HCT116 (cell line): ENCODE measurements at regions not wholly inside any gene's neighbourhood (a gene's known extent, or its start where the extent isn't known, plus 50 kb on each side); places are given as distances from the start of the nearest gene placed in this dataset.

Experiments used
- ATAC-seq: fragments of 200-7000 bp; cut with Tn5 transposase; 2 replicates; pipeline ENCODE4 v1.9.1; 2020; ENCODE audit warnings: mild to moderate bottlenecking, moderate library complexity
- BruUV-seq: library from RNA; stranded (reverse); fragments of 400-500 nt; replicated peaks from 2 replicates; lab custom pipeline; 2021; lab: Mats Ljungman, UMichigan
- CTCF ChIA-PET: fragments of 300-600 bp; sonication (Branson Sonifier 250); formaldehyde crosslinking; loops from one replicate; lab custom pipeline; 2021; ENCODE audit warnings: antibody characterized with exemption; lab: Charles Lee
- POLR2A ChIA-PET: fragments of 300-600, 350-600 bp; sonication (Branson Sonifier 250); formaldehyde crosslinking; loops from one replicate; lab custom pipeline; 2021; ENCODE audit warnings: antibody characterized with exemption; lab: Charles Lee
- RAD21 ChIA-PET, 2 experiments: fragments of 300-600 bp; sonication (Branson Sonifier 250); formaldehyde crosslinking; loops; one replicate each; lab custom pipeline; 2023; ENCODE audit warnings: low total read pairs in 2 of 2; ENCODE audit not compliant: uncharacterized antibody in 2 of 2, unreplicated experiment in 2 of 2, low non-redundant PET in 1 of 2; lab: Charles Lee
- DNase-seq: peaks from one replicate; pipeline ENCODE4 v3.0.0-alpha.2; 2010; ENCODE audit warnings: low read depth, low spot score
- H2AFZ ChIP-seq: fragments of 200-600 bp; shearing (Covaris generic), sonication (generic); 2 replicates; pipeline ENCODE4 v1.6.1; 2017; ENCODE audit warnings: low read depth, mixed run types, mixed read lengths, antibody characterized with exemption, low read length; ENCODE audit not compliant: poor library complexity, severe bottlenecking
- H3K27ac ChIP-seq: 2 replicates; pipeline ENCODE4 v1.5.1; 2012; ENCODE audit warnings: low read depth, low read length
- H3K27me3 ChIP-seq: fragments of 200-600 bp; sonication (generic); 2 replicates; pipeline ENCODE4 v1.6.1; 2016; ENCODE audit warnings: mixed run types, low read length, mixed read lengths; ENCODE audit not compliant: insufficient read depth
- H3K36me3 ChIP-seq, 2 experiments: fragments of 200-500 bp in 1 of 2; fragments of 200-600 bp in 1 of 2; sonication (Bioruptor generic) in 1 of 2; sonication (generic) in 1 of 2; 2 replicates each; pipeline versions ENCODE4 v1.5.1 to v1.6.1; 2014 to 2016; ENCODE audit warnings: low read length in 2 of 2, inconsistent platforms in 1 of 2, mixed read lengths in 1 of 2, mixed run types in 1 of 2; ENCODE audit not compliant: insufficient read depth in 2 of 2, control insufficient read depth in 1 of 2
- H3K4me1 ChIP-seq, 2 experiments: fragments of 200-600 bp in 1 of 2; sonication (generic) in 1 of 2; 2 replicates each; pipeline versions ENCODE4 v1.5.1 to v1.6.1; 2012 to 2017; ENCODE audit warnings: low read length in 2 of 2, inconsistent platforms in 1 of 2, mild to moderate bottlenecking in 1 of 2, mixed read lengths in 1 of 2, mixed run types in 1 of 2, moderate library complexity in 1 of 2; ENCODE audit not compliant: insufficient read depth in 2 of 2, control insufficient read depth in 1 of 2
- H3K4me2 ChIP-seq: fragments of 200-600 bp; sonication (generic); 2 replicates; pipeline ENCODE4 v1.6.1; 2017; ENCODE audit warnings: mixed run types, low read length, mixed read lengths
- H3K4me3 ChIP-seq, 2 experiments: fragments of 200-600 bp in 1 of 2; sonication (generic) in 1 of 2; replicated peaks in 1 of 2; 2 replicates each; pipeline ENCODE4 v1.5.1; 2011 to 2016; ENCODE audit warnings: low read length in 2 of 2, control low read depth in 1 of 2, low read depth in 1 of 2, mild to moderate bottlenecking in 1 of 2, mixed read lengths in 1 of 2, mixed run types in 1 of 2
- H3K79me2 ChIP-seq: fragments of 200-600 bp; sonication (generic); 2 replicates; pipeline ENCODE4 v1.6.1; 2017; ENCODE audit warnings: mild to moderate bottlenecking, mixed run types, low read length, moderate library complexity, mixed read lengths; ENCODE audit not compliant: insufficient read depth
- H3K9ac ChIP-seq: fragments of 200-600 bp; sonication (generic); 2 replicates; pipeline ENCODE4 v1.6.1; 2016; ENCODE audit warnings: low read length, mixed read lengths
- H3K9me2 ChIP-seq: fragments of 200-600 bp; sonication (generic), shearing (Covaris generic); 2 replicates; pipeline ENCODE4 v1.6.1; 2017; ENCODE audit warnings: mixed run types, mild to moderate bottlenecking, moderate library complexity; ENCODE audit not compliant: insufficient read depth
- H3K9me3 ChIP-seq, 2 experiments: fragments of 200-500 bp in 1 of 2; fragments of 200-600 bp in 1 of 2; sonication (Bioruptor generic) in 1 of 2; sonication (generic) in 1 of 2; 2 replicates each; pipeline ENCODE4 v1.6.1; 2014 to 2017; ENCODE audit warnings: low read length in 2 of 2, mixed read lengths in 2 of 2, inconsistent platforms in 1 of 2, low read depth in 1 of 2, mild to moderate bottlenecking in 1 of 2, mixed run types in 1 of 2, moderate library complexity in 1 of 2; ENCODE audit not compliant: control insufficient read depth in 1 of 2, insufficient read depth in 1 of 2
- H4K20me1 ChIP-seq: fragments of 200-600 bp; sonication (generic), shearing (Covaris generic); 2 replicates; pipeline ENCODE4 v1.6.1; 2017; ENCODE audit warnings: mixed run types, mild to moderate bottlenecking, moderate library complexity; ENCODE audit not compliant: insufficient read depth
- CEBPB ChIP-seq: IDR thresholded peaks from 2 replicates; pipeline ENCODE4 v1.6.1; 2012; ENCODE audit warnings: low read depth
- EGR1 ChIP-seq: IDR thresholded peaks from 2 replicates; pipeline ENCODE4 v1.6.1; 2012; ENCODE audit warnings: low read depth
- EZH2 ChIP-seq: fragments of 200-600 bp; sonication (generic); IDR thresholded peaks from 2 replicates; pipeline ENCODE4 v1.6.1; 2017; ENCODE audit warnings: antibody characterized with exemption, mixed run types
- FOSL1 ChIP-seq: IDR thresholded peaks from 2 replicates; pipeline ENCODE4 v1.6.1; 2012; ENCODE audit warnings: low read depth
- JUND ChIP-seq: IDR thresholded peaks from 2 replicates; pipeline ENCODE4 v1.6.1; 2012
- SIN3A ChIP-seq: IDR thresholded peaks from 2 replicates; pipeline ENCODE4 v1.6.1; 2012; ENCODE audit warnings: low read depth
- TCF7L2 ChIP-seq: IDR thresholded peaks from 2 replicates; pipeline ENCODE4 v1.7.0; 2011; ENCODE audit warnings: borderline replicate concordance, inconsistent platforms; ENCODE audit not compliant: insufficient read depth, insufficient read length; ENCODE audit errors: extremely low read depth
- ZNF274 ChIP-seq: fragments of 200-500 bp; sonication (Bioruptor generic); IDR thresholded peaks from 2 replicates; pipeline ENCODE4 v1.6.1; 2014; ENCODE audit warnings: mild to moderate bottlenecking, low read depth, low read length, inconsistent platforms
- intact Hi-C: fragments of 100-400 bp; cut with micrococcal nuclease; formaldehyde crosslinking; loops from 2 replicates; pipeline ENCODE4 v1.10.0; 2022
- TF ChIP-seq, protein P1 (sequence below): IDR thresholded peaks from 2 replicates; pipeline ENCODE4 v1.6.1; 2011; ENCODE audit warnings: mild to moderate bottlenecking, low read length, moderate library complexity; ENCODE audit not compliant: insufficient replicate concordance; ENCODE audit errors: extremely low read depth
- TF ChIP-seq, protein P2 (sequence below): IDR thresholded peaks from 2 replicates; pipeline ENCODE4 v1.6.1; 2012

DNA sequence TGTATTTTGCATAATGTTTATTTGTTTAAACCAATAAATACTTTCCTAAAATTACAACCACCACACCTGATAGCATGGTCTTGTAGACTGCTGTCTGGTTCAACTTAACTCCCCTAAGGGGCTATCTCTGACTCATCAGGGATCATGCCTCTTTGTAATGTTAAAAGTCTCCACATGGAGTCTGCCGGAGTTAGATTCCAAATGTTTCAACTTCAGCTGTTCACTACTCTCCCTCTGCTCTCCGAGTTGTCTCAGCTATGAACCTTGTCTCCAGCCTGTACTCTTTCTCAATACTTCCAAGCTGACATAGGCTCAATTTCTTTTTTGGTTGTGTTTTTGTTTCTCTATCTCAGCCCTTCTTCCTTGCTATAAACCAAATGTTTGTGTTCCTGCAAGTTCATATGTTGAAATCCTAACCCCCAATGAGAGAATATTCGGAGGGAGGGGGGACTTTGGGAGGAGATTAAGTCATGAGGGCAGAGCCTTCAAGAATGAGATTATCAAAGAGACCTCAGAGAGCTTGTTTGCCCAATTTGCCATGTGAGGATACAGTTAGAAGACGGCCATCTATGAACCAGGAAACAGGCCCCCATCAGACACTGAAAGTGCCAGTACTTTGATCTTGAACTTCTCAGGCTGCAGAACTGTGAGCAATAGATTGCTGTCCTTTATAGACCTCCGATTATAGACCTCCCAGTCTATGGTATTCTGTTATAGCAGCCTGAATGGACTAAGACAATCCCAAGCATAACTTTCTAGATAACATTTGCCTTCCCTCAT lies 858.2 kb downstream of the VRK1 start:
- H3K4me2 ChIP-seq: no peak overlapping the region
- intact Hi-C loops: no loop called here
- no peak for TF ChIP-seq CEBPB
- no peak for TF ChIP-seq SIN3A
- TF ChIP-seq EZH2: no peak
- TF ChIP-seq EGR1: no peak
- TF ChIP-seq, protein P1, sequence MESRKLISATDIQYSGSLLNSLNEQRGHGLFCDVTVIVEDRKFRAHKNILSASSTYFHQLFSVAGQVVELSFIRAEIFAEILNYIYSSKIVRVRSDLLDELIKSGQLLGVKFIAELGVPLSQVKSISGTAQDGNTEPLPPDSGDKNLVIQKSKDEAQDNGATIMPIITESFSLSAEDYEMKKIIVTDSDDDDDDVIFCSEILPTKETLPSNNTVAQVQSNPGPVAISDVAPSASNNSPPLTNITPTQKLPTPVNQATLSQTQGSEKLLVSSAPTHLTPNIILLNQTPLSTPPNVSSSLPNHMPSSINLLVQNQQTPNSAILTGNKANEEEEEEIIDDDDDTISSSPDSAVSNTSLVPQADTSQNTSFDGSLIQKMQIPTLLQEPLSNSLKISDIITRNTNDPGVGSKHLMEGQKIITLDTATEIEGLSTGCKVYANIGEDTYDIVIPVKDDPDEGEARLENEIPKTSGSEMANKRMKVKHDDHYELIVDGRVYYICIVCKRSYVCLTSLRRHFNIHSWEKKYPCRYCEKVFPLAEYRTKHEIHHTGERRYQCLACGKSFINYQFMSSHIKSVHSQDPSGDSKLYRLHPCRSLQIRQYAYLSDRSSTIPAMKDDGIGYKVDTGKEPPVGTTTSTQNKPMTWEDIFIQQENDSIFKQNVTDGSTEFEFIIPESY: no peak
- TF ChIP-seq FOSL1: no peak
- no peak for TF ChIP-seq TCF7L2
- TF ChIP-seq, protein P2, sequence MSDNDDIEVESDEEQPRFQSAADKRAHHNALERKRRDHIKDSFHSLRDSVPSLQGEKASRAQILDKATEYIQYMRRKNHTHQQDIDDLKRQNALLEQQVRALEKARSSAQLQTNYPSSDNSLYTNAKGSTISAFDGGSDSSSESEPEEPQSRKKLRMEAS: no peak
- TF ChIP-seq JUND: no peak
- no peak for TF ChIP-seq ZNF274
- ChIA-PET POLR2A (no interaction called here), RAD21 (no interaction called here), CTCF (no interaction called here)
- H3K4me3 ChIP-seq: no peak overlapping the region
- no peaks in the 10 kb centered on the region for H3K79me2 ChIP-seq
- BruUV-seq: no TSS peak
- no peaks in the 10 kb centered on the region for H3K36me3 ChIP-seq
- no peak overlapping the region for H3K9ac ChIP-seq
- no peak for DNase-seq
- H4K20me1 ChIP-seq: no peaks in the 10 kb centered on the region
- H2AFZ ChIP-seq: no peak overlapping the region
- H3K27me3 ChIP-seq: no peaks in the 10 kb centered on the region
- H3K9me2 ChIP-seq: no peaks in the 10 kb centered on the region
- no peak for ATAC-seq
- H3K9me3 ChIP-seq: no peaks in the 10 kb centered on the region
- no peaks in the 10 kb centered on the region for H3K4me1 ChIP-seq
- H3K27ac ChIP-seq: no peak overlapping the region
